C4-2B (cell line): ENCODE measurements at regions not wholly inside any gene's neighbourhood (a gene's known extent, or its start where the extent isn't known, plus 50 kb on each side); places are given as distances from the start of the nearest gene placed in this dataset.

Experiments used
- H3K27ac ChIP-seq: fragments of 450-650 bp; 2 replicates; pipeline ENCODE4 v1.5.1; 2017
- ZFX ChIP-seq: fragments of 450-650 bp; IDR thresholded peaks from 2 replicates; pipeline ENCODE4 v1.6.1; 2017
- TF ChIP-seq, protein P1 (sequence below): fragments of 450-650 bp; conservative IDR thresholded peaks from 2 replicates; pipeline ENCODE4 v1.5.1; 2017; ENCODE audit warnings: mild to moderate bottlenecking

GRCh38 chr10:33803248-33803647 lies 468.8 kb upstream of the NRP1 start:
- H3K27ac ChIP-seq: no peak overlapping the region
- TF ChIP-seq, protein P1, sequence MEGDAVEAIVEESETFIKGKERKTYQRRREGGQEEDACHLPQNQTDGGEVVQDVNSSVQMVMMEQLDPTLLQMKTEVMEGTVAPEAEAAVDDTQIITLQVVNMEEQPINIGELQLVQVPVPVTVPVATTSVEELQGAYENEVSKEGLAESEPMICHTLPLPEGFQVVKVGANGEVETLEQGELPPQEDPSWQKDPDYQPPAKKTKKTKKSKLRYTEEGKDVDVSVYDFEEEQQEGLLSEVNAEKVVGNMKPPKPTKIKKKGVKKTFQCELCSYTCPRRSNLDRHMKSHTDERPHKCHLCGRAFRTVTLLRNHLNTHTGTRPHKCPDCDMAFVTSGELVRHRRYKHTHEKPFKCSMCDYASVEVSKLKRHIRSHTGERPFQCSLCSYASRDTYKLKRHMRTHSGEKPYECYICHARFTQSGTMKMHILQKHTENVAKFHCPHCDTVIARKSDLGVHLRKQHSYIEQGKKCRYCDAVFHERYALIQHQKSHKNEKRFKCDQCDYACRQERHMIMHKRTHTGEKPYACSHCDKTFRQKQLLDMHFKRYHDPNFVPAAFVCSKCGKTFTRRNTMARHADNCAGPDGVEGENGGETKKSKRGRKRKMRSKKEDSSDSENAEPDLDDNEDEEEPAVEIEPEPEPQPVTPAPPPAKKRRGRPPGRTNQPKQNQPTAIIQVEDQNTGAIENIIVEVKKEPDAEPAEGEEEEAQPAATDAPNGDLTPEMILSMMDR: no peak
- TF ChIP-seq ZFX: no peak

- no peak overlapping the region for H3K27ac ChIP-seq
- TF ChIP-seq ZFX: no peak
- TF ChIP-seq, protein P1: no peak
Measured at GRCh38 chr10:33802566-33802965, 468.1 kb upstream of the NRP1 start.

- no peak overlapping the region for H3K27ac ChIP-seq
- TF ChIP-seq, protein P1: no peak
- TF ChIP-seq ZFX: no peak
Measured at GRCh38 chr10:33801705-33802104, 467.2 kb upstream of the NRP1 start.

DNA sequence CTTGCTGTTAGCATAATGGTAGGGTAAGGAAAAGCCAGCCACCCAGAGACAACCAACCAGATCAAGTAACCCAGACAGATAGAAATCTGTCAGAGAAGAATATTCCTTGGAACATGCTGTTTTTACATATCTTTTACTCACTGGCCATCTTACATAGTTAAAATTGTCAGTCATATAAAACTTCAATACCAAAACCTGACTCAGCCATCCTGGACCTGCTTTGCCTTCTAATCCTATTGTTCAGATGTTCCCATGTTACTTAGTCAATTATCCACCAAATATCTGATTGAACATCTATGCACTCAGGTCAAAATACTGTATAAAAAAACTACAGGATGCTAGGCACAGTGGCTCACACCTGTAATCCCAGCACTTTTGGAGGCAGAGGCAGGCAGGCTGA lies 466.5 kb upstream of the NRP1 start:
- H3K27ac ChIP-seq: peak overlapping the region; percentile 64; the same call in 1 of the 2 replicates
- TF ChIP-seq, protein P1: no peak
- TF ChIP-seq ZFX: no peak

DNA sequence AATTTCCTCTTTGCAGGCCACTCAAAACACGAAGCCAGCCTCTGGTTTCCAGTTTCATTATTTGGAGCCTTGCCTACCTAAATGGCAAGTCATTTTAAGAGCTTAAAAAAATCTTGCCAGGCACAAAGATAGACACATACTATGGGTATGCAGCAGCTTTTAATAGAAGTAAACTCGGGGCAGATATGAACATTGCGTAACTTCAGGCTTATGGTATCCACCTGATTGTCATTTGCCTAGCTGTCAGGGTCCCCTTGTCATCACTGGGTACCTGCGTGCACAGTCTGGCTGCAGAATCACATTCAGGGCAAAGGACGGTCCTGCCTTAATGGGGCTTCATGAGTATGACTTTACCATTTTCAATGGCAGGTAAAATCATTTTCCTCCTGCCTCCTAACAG lies 466.1 kb upstream of the NRP1 start:
- no peak for TF ChIP-seq ZFX
- TF ChIP-seq, protein P1: no peak
- H3K27ac ChIP-seq: peak overlapping the region; percentile 64; the same call in 1 of the 2 replicates

- TF ChIP-seq, protein P1: no peak
- TF ChIP-seq ZFX: no peak
- peak overlapping the region; percentile 64 for H3K27ac ChIP-seq
Measured at GRCh38 chr10:33799944-33800323, 465.5 kb upstream of the NRP1 start.

GRCh38 chr10:33799281-33799943 lies 464.9 kb upstream of the NRP1 start:
- H3K27ac ChIP-seq: peak overlapping the region; percentile 64; the same call in 1 of the 2 replicates
- TF ChIP-seq ZFX: no peak
- TF ChIP-seq, protein P1: no peak
